Hepatocyte (in vitro differentiated cells): ENCODE measurements at regions not wholly inside any gene's neighbourhood (a gene's known extent, or its start where the extent isn't known, plus 50 kb on each side); places are given as distances from the start of the nearest gene placed in this dataset.

Experiments used
- CTCF ChIP-seq: fragments of 200-600 bp; sonication (generic); IDR thresholded peaks from 2 replicates; pipeline ENCODE4 v1.5.1; 2016; ENCODE audit warnings: antibody characterized with exemption, mild to moderate bottlenecking; ENCODE audit not compliant: poor library complexity
- EZH2 ChIP-seq: fragments of 200-600 bp; sonication (generic); IDR thresholded peaks from 2 replicates; pipeline ENCODE4 v1.6.1; 2016; ENCODE audit warnings: antibody characterized with exemption, mild to moderate bottlenecking, borderline replicate concordance
- EZH2phosphoT487 ChIP-seq: fragments of 200-600 bp; sonication (generic); IDR thresholded peaks from one replicate; pipeline ENCODE4 v1.6.1; 2018; ENCODE audit warnings: antibody characterized with exemption, mild to moderate bottlenecking, low read depth, moderate library complexity; ENCODE audit not compliant: unreplicated experiment, severe bottlenecking

- no peak for TF ChIP-seq CTCF
- no peak for TF ChIP-seq EZH2
- TF ChIP-seq EZH2phosphoT487: no peak
Measured at GRCh38 chr7:51881309-51881708, 564.7 kb upstream of the COBL start.
